NCI-H748 treated with DMSO at 0.1 percent for 48 hours (cell line): ENCODE measurements at regions not wholly inside any gene's neighbourhood (a gene's known extent, or its start where the extent isn't known, plus 50 kb on each side); places are given as distances from the start of the nearest gene placed in this dataset.

ENCODE experiments used
- DNase-seq: peaks from one replicate; lab custom pipeline; 2025; lab: John Stamatoyannopoulos, UW

DNA sequence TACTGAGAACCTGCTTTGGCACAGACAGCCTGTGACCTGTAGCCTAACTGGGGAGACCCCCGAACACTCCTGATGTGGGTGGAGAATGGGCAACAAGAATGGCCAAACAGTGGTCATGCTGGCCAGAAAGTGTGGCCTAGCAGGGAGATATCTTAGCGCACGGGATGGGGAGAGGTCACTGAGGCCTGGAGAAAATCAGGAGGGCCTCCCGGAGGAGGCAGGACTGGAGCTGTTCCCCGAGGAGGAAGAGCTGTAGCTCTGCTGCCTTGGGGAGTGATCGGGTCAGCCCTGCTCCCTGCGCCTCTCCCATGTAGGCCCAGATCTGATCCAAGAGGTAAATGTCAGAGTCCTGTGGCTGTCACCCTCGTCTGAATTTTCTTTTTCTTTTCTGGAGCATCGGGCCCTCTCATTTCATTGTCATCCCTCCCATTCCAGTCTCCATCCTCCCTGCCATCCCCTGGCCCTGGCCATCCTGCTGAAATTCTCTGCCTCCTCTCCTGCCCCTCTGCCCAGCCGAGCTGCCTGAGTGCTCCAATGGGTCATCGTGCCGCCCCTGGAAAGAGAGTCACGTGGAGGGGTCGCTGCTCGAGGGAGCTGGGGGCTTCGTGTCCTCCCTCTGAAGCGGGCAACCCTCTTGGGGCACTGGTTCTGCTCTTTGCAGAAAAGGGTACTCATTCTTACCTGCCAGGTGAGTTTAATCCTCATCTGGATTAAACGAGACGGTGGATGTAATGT lies 242.9 kb downstream of the HAUS1 start:
- no peak for DNase-seq

DNA sequence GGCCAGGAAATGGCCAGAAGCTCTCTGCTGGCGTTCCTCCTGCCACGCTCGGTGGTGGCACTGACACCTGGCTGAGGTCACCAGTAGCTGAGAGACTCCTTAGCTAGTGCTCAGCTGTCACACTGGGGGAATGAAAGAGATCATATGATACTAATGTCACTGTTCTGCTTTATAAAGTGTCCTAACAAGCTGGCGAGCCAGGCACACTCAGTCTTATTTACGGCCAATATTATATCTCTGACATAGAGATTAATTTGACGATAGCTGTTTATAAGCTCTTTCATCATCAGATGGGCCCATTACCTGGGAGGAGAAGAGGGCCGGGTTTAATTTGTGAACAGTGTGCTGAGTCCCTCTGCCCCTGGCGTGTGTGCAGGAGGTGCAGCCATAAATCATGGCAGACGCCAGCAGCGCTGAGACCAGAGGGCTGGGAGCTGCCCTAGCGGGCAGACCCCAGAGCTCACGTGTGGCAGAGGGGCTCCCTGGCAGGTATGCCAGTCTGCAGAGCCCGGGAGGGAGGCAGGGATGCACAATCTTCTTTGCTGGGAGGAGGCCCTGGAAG lies 246.5 kb downstream of the HAUS1 start:
- no peak for DNase-seq

DNA sequence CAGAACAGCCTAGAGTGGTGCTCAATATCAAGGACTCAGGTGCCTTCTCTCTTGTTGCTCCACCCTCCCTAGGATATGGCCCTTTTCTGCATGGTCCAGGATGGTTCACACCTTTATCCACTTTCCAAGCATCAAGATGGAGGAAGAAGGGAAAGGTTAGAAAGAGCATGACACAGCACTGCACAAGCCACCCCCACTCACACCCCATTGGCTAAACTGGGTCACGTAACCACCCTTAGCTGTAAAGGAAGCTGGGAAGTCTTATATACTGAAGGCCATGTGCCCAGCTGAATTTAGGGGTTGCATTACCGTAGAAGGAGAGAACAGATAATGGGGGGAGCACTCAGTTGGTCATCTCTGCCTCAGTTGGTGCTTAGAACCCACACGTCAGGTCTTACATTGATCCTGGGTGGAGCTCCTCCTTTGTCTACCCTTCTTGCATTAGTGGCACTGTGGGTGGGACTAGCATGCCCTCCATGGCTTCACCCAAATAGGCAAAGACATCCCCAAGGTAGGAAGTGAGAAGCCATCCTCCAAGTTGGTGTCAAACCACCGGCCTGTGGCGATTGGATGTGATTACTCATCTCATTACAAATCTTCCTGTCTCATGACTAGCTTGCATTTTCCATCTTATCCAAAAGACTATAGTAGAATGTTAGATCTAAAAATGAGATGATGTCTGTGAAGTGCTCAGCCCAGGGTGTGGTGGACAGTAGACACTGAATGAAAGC lies 248.5 kb downstream of the HAUS1 start:
- DNase-seq = no peak

DNA sequence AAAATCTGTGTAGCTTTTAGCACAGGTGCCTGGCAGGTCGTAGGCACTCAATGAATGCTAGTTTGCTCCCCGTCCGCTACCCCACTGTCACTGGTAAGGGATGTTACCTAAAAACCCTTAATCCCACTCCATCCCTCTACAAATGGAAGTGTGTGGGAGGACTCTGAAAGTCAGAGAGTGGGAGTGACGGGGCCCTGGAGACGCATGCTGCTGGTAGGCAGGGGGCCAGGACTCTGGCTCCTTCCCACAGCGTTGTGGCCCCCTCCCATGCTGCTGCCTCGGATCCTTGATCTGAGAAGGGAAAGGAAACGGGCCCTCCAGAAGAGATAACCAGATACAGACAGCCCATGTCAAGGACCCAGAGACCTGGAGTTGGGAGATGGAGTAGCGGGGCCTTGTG lies 249.3 kb downstream of the HAUS1 start:
- DNase-seq = no peak

DNA sequence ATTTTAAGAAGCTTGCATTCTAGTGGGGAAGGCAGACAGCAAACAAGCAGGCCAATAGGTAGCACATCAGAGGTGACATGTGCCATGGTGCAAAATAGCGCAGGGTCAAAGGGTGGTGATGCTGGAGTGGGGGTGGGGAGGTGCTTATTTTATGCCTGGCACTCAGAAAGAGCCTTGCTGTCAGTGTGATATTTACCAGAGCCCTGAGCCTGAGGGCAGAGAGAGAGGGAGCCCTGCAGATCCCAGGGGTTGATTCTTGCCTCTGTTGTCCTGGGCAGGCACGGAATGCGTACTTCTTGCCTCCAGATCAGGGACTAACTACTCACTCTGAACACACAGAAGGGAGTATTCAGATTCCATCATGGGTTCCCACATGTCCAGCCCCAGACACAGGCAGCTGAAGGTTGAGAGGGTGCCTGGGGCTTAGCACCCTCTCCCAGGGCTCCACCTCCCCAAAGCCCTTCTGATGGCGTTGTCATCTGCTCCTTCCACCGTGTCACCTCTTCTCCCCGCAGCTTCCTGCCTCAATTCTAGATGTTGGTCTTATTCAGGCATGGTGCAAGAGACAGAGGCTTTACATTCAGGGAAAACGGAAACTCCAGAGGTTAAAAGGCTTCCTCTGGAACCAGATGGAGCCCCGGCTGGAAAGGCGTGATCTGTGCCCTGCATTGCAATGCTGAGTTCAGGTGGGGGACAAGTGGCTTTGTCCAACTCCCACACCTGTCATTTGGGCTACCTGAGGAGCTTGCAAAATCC lies 252.3 kb downstream of the HAUS1 start:
- no peak for DNase-seq

DNA sequence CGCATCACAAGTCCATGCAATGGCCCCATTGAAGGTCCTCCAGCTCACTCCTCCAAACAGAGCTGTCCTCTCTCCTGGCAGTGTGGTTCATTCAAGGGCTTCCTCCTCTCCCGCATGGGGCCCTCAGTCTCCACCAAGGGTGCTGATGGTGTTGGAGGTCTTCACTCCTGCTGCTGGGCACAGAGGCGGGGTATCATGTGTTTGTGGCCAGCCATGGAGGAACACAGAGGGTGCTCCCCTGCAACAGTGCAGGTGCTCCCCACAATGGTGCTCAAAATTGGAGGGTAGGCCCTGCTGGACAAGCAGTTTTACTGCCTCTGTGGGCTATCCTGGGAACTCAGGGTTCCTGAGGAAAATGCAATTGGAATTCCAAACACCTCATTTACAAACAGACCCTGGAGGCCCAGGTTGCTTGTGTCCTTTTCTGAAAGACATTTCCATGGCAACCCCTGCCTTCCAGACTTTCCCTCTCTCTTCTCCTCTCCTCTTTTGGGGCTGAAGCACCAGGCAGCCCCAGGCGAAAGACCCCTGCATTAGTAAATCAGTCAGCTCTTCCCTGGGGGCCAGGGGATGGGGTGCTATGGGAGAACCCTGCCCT lies 256.0 kb downstream of the HAUS1 start:
- no peak for DNase-seq

DNA sequence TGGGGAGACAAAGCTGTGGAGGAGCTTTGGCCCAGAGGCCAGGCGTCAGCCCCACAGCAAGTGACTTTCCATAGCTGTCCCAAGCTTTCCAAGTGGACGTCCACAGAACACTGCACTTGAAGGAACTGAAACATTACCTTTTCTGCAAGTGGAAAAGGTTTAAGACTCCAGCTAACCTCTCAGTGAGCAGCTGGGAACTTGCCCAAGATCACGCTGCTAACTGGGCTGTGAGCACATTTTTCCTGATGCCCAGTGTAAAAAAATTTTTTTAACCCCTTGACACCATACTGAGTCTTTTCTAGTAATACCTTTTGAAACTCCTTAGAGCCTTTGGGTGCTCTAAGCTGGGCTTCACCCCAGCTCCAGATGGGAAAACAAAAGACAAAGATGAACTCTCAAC lies 256.7 kb downstream of the HAUS1 start:
- no peak for DNase-seq

DNA sequence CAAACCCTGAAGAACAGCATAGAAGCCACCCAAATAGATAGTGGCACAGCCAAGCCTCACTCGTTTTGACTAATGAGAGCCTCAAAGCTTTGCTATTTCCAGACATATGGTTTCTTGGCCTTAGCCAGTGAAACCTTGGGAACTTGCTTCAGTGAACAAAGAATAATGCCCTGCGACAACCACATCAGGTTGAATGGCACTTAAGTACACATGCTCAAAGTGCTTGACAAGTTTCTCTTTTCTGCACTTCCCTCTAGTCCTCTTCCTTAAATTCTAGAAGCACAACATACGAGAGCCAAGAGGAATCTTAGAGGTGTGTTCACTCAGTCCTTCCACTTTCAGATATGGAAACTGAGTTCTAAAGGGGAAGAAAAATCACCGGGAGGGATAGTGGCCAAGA lies 258.3 kb downstream of the HAUS1 start:
- no peak for DNase-seq

DNA sequence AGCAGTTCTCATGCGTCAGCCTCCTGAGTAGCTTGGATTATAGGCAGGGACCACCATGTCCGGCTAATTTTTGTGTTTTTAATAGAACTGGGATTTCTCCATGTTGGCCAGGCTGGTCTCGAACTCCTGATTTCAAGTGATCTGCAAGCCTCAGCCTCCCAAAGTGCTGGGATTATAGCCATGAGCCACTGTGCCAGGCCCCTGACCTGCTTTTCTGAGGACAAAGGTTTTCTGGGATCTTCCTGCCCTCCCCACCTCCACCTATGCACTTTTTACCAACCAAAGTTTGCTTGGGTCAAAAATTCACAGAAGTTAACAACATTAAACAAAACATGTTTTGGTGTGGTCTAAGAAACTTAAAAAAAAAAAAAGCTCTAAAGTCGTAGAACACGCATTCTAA lies 259.9 kb downstream of the HAUS1 start:
- DNase-seq = no peak

DNA sequence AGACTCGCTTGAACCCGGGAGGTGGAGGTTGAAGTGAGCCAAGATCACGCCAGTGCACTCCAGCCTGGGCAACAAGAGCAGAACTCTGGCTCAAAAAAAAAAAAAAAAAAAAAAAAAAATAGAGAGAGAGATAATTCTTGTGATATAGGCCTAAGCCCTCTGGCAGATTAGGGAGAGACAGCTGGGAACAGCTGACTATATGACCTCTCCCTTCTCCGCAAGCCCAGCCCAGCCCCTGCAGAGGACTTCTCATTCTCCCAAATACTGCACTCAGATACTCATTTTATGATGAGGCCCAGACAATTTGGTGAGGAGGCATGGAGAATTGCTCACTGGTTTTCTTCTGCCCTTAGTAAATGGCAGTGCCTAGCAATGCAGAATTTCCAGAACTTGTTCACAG lies 262.0 kb downstream of the HAUS1 start:
- no peak for DNase-seq

DNA sequence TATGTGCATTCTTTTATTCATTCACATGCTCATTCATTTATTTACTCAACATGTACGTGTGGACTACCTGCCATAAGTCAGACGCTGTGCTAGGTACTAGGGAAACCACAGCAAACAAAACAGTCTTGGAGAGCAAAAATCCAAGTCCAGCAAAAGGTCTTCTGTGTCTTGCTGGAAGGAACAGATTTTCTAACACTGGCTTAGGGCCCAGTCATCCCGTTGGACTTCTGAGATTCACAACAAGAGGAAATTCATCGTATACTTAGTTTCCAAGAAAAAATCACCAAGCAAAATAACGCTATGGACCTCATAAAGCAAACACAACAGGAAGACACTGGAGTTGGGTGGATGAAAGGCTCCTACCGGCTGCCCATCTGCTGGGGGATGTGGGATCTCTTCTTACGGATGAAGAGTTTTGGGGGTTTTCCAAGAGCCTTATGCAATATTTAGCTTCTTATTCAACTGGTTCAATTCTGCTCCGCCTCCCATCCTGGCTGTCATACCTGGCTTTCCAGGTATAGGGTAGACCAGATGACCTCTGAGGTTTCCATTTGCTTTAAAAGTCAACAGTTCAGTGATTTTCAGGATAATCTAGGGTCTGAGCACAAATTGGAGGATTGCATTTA lies 262.7 kb downstream of the HAUS1 start:
- DNase-seq = no peak

DNA sequence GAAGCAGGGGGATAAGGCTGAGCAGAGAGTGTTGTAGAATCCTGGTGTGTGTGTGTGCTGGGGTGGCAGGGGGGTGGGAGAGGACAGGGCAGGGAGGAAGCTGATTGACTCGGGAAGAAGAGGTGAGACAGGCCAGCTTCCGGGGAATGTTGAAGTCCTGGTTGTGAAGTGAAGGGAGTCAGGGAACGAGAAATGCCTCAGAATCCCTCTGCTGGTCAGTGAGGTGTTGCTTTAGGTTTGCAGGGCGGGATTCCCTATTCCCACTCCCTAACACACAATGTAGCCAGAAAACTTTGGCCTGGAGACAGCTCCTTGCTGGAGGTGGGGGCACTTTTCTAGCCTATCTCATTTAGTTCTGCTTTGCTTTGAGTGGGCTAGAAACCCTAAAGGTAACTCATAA lies 265.1 kb downstream of the HAUS1 start:
- DNase-seq = no peak

DNA sequence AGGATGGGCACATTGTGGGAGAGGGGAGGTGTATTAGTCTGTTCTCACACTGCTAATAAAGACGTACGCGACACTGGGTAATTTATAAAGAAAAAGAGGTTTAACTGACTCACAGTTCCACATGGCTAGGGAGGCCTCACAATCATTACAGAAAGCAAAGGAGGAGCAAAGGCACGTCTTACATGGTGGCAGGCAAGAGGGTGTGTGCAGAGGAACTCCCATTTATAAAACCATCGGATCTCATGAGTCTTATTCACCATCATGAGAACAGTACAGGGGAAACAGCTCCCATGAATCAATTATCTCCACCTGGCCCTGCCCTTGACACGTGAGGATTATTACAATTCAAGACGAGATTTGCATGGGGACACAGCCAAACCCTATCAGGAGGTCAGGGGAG lies 266.7 kb downstream of the HAUS1 start:
- no peak for DNase-seq

DNA sequence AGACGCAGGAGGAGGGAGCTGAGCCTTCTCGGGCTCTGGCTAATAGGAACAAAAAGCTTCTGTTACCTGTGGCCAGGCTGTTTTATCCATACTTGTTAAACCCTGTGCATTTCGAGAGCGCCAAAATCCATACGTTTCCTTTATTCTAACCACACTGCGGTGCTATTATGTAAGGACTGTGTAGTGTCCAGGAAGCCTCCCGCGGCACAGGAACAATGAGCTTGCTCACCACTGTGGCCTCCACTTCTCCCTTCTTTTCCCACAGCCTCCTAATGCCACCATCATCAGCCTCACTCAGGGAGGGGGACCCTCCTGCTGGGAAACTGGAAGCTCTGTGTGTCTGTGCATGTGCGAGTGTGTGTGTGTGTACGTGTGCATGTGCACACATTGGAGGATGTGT lies 268.5 kb downstream of the HAUS1 start:
- DNase-seq = no peak

DNA sequence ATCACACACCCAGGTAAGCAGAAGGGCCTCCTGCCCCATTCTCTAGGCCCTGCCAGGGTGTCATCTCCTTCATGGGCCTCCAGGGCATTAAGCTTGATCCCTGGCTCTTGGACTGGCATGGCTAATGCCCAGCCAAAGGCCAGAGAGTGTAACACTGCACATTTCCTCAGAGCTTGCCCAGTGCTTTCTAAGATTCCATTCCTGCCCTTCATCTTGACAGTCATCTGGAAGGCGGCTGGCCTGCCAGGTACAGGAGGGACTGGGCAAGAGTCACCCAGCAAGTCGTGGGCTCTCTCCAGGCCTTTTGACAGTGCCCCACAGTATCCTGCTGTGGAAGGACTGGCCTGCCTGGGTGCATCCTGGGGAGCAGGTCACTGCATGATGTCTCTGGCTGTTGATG lies 268.9 kb downstream of the HAUS1 start:
- DNase-seq = no peak

DNA sequence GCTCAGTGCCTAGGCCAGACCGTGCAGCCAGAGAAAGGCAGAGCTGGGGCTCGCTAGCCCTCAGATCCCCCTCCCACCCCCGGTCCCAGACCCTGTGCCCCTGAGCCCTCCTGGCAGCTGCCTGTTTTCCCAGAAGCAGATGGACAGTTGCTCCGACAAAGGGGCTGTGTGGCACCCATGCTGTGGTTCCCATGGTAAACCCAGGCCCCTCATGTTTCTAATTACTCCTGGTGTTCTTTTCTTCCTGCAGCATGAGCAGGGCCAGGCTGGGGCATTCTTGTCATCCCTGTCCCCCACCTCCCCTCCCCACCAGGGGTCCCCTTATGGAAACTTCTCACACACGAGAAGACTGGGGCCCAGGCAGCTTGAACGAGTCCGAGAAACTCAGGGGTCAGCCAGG lies 269.6 kb downstream of the HAUS1 start:
- no peak for DNase-seq

DNA sequence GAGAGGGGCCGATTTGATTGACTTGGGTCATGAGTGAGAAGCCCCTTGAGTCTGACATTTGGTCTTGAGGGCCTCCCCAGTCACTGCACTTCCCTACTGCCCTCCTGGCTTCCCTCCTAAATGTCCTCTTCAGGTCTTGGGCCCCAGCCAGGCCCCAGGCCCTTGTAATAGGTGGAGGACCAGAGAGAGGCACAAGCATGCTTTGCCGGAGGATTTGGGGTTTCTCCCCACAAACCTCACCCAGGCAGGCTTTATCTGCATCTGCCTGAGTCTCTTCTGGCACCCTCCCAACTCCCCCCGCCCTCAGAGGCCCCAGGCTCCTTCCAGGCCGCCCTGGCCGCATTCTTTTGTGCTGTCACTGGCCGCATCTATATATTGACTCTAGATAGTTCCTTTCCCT lies 270.7 kb downstream of the HAUS1 start:
- DNase-seq = no peak

DNA sequence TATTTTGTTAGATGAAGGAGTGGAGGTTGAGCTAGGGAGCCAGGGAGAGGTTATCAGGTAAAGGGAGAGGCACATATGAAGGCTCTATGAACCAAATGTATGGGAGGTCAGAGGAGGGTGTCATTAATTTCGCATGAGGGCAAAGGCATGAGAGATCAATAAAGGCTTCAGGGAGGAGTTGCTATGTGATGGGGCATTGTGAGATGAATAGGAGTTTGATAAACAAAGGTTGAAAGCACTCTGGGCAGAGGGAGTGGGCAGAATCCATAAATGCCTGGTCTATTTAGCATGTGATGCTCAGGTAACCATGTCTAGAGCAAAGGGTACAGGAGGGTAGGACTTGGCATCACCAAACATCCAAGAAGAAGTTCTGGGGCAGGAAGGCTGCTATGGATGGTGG lies 273.4 kb downstream of the HAUS1 start:
- DNase-seq = no peak

DNA sequence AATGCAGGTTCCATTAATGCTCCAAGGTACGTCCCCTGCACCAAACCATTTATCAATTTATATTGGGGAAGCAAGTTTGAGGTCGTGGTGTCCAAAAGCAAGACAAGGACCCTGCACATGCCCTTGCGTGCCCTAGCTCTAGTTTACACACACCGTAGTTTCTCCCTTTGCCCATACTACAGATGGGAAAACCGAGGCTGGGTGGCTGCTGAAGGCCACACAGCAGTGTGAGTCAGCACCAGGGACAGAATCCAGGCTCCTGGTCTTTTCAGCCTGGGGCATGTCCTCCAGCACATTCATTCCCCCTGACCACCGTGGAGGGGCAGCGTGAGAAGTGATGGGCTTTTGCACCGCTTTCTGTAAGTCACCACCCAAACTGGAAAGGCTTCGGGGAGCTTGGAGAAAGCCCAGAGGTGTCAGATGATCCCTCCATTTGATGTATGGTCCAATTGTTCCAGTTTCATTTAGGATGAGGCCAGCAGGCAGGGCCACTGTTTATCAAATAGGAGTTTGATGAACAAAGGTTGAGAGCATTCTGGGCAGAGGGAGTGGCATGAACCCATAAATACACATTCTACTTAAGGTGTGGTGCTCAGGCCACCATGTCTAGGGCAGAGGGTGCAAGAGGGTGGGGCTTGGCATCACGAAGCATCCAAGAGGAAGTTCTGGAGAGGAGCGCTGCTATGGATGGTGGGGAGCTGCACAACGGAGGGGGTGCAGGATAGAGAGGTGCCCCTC lies 274.1 kb downstream of the HAUS1 start:
- DNase-seq = no peak

DNA sequence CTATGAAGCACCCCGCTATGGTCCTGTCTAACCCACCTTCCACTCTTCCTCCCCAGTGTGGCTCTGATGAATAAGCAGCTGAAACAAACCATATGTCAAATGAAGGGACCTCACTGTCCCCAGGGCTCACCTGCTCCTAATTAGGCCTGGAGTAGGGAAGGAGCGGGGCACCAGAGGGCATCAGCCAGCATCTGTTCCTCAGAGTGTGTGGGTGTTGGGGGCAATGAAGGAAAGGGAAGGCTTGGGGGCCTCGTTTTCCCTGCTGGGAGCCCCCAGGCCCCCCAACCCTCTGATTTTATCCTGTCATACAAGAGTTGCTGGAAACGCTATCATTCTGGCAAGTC lies 274.7 kb downstream of the HAUS1 start:
- DNase-seq = no peak

DNA sequence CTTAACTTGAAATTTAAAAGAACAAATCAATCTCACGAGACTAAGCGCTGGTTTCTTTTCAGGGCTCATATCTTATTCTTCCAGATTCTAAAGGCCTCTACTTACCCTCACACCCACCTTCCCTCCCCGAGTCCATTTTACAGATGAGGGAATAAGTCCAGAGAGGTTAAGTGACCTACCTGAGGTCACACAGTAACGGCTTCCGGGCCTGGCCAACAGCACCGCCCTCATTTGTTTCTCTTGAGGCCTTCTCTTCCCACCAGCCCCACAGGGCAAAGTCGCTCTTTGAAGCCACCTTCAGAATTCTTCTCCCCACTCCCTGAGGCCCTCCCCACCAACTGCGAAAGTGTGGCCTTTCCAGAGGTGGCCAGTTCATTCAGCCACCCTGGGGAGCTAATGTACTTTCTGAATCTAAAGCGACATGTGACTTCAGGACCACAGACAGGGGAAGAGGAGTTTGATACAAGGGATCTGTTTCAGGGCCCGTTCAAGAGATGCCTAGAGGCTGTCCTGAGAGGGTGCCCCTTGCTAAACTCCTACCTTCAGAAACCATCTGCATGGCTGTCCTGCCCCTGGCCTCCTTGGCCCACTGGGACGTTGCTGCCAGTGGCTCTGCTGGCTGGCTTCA lies 275.3 kb downstream of the HAUS1 start:
- DNase-seq = no peak
